ENCODE measurements at regions not wholly inside any gene's neighbourhood (a gene's known extent, or its start where the extent isn't known, plus 50 kb on each side); places are given as distances from the start of the nearest gene placed in this dataset.
A peak's percentile ranks its signal among the peaks of the same experiment; 100 is the strongest.

DNA sequence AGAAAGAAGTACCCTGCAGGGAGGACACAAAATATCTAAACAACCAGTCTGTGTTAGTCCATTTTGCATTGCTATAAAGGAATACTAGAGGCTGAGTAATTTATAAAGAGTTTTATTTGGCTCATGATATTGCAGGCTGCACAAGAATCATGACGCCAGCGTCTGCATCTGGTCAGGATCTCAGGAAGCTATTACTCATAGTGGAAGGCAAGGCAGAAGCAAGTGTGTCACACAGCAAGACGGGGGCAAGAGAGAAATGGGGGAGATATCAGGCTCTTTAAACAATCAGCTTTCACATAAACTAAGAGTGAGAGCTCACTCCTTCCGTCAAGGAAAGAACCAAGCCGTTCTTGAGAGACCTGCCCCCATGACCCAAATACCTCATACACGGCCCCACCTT, 614.8 kb downstream of the ZIC1 start:
- DNase-seq (ENCODE audit: low spot score): peak; percentile 84

DNA sequence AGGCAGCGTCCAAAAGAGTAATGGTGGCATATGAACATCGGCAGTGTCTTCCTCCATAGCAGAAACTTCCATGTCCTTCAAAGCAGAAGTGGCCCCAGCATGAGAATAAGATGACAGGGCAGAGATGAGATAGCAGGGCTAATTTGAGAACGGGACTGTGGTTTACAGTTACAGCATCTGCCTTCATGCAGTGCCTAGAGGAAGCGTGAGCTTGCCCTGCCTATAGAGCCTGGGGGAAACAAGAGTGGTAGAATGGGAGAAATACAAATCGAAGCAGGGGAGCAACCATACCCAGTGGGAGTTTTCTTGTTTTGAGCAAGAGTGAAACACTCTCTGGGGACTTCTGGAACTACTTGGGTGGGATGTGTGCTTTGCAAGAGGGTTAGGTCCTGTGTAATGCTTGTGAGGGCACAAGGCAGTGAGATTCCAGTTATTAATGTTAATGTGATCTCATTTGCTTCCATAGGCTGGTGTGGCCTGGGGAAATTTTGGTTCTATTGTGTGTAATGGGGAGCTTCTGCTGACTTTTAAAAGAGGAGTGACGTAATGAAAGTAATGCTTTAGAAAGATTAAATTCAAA, 616.9 kb downstream of the ZIC1 start:
- DNase-seq (ENCODE audit: low spot score): no peak

- DNase-seq (ENCODE audit: low spot score): no peak
Observed at GRCh38 chr3:148030975-148031374, 621.8 kb downstream of the ZIC1 start.

DNA sequence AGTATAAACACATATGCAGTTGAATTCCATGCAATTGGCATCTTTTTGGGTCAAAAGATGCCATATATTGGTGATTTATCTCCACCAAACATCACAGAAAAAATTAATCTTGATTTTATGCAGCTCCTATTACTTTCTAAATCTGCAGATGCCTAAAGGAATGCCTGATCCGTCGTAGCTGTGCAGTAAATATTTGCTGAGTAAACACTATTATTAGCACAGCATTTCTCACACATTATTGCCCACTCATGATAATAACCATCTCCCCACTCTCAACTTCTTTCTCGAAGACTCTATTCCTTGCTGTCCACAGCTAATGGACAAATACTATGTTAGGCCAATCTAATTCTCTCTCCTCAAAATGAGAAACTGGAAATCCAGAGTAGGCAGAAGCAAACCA, 625.2 kb downstream of the ZIC1 start:
- DNase-seq (ENCODE audit: low spot score): no peak

DNA sequence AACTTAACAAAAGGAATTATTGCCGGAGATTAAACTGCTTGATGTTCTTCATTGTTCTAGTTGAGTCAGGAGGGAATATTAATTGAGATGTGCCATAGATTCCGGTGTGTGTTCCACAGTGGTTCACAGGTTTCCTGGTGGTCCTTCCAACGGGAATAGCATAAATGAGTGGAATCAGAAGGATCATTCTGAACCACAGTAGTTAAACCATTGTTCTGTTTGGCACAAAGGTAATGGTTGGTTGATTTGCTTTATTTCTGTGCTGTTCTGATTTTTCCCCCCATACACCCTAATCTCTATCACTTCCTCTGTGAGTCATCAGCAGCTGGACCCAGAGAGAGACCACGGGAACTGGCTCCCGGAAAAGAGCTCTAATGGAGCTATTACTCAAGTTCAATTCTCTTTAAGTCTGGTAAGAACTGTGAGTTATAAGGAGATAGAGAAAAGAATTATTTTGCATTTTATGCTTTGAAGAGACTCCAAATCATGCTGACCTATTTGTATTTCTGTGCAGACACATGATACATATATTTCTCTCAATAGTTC, 627.2 kb downstream of the ZIC1 start:
- DNase-seq (ENCODE audit: low spot score): no peak

- no peak for DNase-seq (ENCODE audit: low spot score)
Observed at GRCh38 chr3:148042663-148043445, 633.7 kb downstream of the ZIC1 start.

- DNase-seq (ENCODE audit: low spot score): no peak
Observed at GRCh38 chr3:148044151-148044550, 635.0 kb downstream of the ZIC1 start.

DNA sequence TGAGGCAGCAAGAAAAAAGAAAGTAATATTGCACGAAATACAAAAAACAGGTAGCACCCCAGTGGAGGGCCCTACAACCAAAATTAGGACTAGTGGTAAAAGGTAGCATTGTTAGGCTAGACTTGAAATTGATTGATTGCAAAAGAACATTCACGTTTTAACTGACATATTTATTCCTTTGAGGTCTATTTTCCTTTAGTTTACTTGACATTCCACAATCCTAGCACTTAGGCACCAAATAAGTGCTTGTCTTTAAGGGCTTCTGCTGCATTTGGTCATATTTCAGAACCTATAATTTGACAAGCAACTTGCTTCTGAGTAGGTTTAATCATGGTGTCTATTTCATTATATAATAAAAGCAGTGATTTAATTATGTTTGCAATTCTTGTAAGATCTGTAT, 642.7 kb upstream of the AGTR1 start:
- DNase-seq (ENCODE audit: low spot score): no peak

DNA sequence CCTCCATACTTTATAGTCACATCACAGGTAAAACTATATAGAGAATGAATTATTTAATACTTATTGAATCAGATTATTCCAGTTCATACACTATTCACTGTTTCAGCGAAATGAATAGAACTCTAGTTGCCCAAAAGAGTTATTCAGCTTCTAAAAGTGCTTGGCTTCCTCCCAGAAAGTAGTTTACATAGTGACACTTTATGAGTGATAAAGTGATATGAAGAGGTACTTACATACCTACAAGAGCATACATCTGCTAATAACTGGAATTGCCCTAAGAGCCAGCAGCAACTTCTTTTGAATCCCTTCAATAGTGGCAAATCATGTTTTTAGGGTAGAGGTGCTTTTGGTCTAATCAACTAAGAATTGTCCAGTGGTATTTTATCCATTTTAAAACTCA, 635.1 kb upstream of the AGTR1 start:
- DNase-seq (ENCODE audit: low spot score): no peak

- DNase-seq (ENCODE audit: low spot score): no peak
Observed at GRCh38 chr3:148066802-148067201, 630.9 kb upstream of the AGTR1 start.

DNA sequence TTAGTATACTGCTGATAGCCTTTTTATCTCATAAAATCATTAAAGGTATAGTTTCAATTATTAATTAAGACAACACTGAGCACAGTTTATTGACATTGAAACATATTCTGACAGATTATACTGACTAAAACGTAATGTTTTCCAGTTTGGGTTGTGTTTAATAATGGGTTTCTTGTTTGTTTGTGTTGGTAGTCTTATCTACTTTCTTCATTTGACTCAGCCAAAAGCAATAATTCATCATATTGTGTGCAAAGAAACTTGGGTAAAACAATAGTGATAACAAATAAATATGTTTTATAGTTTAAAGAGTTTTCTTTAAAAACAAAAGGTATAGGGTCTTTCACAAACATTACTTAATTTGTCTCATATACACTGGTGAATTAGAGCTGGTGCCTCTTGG, 629.2 kb upstream of the AGTR1 start:
- DNase-seq (ENCODE audit: low spot score): no peak

- no peak for DNase-seq (ENCODE audit: low spot score)
Observed at GRCh38 chr3:148070041-148070440, 627.7 kb upstream of the AGTR1 start.

GRCh38 chr3:148073721-148074456, 623.8 kb upstream of the AGTR1 start:
- DNase-seq (ENCODE audit: low spot score): no peak

- DNase-seq (ENCODE audit: low spot score): no peak
Observed at GRCh38 chr3:148074946-148075345, 622.8 kb upstream of the AGTR1 start.

DNA sequence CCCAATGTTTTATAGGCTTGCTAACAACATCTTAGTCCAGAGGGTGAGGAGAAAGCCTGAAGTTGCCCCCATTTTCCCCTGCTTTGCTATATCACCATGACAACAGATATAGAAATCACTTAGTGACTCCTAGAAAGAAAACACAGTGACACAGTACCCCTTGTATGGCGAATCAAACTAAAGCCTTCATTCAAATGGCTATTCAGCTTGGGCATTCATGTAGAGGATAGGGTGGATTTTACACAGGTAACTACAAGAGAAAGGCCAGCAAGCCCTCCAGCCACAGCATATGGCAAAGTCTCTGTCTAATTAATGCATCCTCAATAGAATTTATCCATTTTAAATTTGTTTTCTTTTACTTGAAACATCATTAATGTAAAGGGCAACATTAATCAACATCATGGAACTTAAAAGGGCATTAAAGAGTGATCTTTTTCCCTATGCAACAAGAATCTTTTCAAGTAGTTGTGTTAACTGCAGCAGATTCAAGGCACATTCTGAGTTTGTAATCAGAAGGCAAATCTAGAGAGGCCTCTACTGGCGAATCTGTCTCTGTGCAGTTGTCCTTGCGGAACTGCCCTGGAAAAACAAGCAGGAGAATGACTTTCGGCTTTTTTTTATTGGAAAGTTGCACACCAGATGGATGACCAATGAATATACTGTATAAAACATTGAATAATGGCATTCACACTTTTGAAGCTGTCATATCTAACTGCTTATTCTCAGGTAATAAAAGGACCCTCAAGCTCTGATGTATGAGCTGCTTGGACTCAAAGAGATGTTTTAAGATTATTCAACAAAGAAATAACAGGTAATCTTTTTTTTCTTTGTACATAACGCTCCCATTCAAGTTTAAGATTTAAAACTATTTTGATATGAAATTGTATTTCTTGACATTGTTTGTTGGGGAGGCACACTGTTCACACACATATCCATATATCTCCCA, 621.7 kb upstream of the AGTR1 start:
- peak; percentile 66 for DNase-seq (ENCODE audit: low spot score)

GRCh38 chr3:148077318-148077923, 620.3 kb upstream of the AGTR1 start:
- no peak for DNase-seq (ENCODE audit: low spot score)

DNA sequence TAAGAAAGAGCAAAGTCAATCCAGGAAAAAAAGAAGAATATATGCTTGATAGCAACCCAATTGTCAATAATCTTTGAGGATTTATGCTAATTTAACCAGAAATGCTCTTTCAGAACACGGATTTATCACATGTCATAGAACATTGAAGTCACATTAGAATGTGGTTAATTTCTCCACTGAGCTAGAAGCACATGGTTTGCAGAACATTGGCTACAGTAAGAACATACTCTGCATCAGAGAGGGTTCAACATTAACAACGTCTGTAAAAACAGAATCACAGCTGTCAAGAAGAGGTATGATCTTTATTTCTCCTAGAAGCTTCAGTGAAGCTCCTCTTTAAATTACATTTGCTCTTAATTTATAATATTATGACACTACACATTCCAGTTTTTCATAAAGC, 619.7 kb upstream of the AGTR1 start:
- no peak for DNase-seq (ENCODE audit: low spot score)

DNA sequence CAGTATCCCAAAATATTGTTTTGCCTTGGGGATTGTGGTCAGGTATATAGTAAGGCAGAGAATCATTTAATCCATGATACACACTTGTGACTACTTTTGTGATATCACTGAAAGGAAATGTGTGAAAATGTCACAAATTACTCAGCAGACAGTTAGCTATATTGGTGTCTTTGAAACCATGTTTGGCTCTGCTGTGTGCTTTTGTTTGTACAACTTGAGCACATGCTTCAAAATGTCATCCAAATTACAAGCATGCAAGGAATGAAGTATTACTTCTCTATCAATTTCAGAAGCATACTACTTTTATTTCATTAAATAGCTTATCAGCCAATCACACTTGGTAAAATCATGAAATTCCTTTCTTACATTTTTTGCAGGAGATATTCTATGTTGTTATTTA, 619.0 kb upstream of the AGTR1 start:
- DNase-seq (ENCODE audit: low spot score): no peak

GRCh38 chr3:148079370-148079769, 618.3 kb upstream of the AGTR1 start:
- peak; percentile 22 for DNase-seq (ENCODE audit: low spot score)

- DNase-seq (ENCODE audit: low spot score): no peak
Observed at GRCh38 chr3:148081926-148082325, 615.8 kb upstream of the AGTR1 start.

DNA sequence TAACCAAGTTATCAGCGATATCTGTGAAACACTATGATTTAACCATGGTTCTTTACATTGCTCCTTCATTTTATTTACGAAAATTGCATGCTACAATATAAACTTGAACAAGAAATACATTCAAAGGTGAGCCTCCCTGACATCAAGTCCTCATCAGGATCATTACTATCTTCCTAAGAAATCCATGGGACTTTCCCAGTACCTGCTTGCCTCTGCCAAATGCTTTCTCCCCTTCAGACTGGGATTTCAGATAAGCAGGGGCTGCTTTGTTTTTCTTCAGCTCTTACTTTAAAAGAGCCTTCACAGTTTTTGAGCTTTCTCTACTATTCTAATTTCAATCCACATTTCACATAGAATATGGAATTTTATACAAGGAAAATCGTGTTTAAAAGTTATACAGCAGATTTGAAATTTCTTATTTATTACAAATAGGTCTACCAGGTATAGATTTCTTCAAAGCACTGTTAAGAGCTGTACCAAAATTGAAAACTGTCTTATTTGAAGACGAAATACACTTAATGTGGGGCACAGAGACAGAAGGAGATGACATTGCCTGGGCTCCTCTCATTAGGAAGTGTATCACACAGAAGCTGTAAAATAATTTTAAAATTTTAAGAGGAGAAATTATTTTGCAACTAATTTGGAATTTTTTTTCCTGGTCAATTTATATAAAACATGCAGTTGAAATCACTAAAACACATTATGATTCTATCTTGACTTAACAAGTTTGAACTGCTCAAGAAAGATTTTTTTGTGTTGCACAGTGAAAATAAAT, 615.0 kb upstream of the AGTR1 start:
- DNase-seq (ENCODE audit: low spot score): no peak

Data from AG20443 (cell line).